PFSK-1 (cell line): ENCODE measurements at regions not wholly inside any gene's neighbourhood (a gene's known extent, or its start where the extent isn't known, plus 50 kb on each side); places are given as distances from the start of the nearest gene placed in this dataset.

ENCODE experiments used
- FOXP2 ChIP-seq: optimal IDR thresholded peaks from 2 replicates; pipeline ENCODE3; 2011; ENCODE audit warnings: borderline replicate concordance, control low read depth, inconsistent platforms; ENCODE audit not compliant: insufficient read depth; ENCODE audit errors: extremely low read length, extremely low read depth
- POLR2AphosphoS5 ChIP-seq: IDR thresholded peaks from 2 replicates; pipeline ENCODE4 v1.6.1; 2012; ENCODE audit warnings: low read depth, mild to moderate bottlenecking, control low read depth, low read length, moderate library complexity
- SIN3A ChIP-seq: IDR thresholded peaks from 2 replicates; pipeline ENCODE4 v1.6.1; 2012; ENCODE audit warnings: mild to moderate bottlenecking, low read length, moderate library complexity, borderline replicate concordance; ENCODE audit not compliant: insufficient read depth
- TAF1 ChIP-seq: IDR thresholded peaks from 2 replicates; pipeline ENCODE4 v1.6.1; 2012; ENCODE audit warnings: low read length, control low read depth, borderline replicate concordance; ENCODE audit not compliant: insufficient read depth
- TF ChIP-seq, protein P1 (sequence below), 2 experiments: IDR thresholded peaks; 2 replicates each; pipeline versions ENCODE4 v1.6.1 to v1.8.0; 2011 to 2012; ENCODE audit warnings: low read depth in 2 of 2, low read length in 2 of 2, control low read depth in 1 of 2, inconsistent platforms in 1 of 2, mild to moderate bottlenecking in 1 of 2, moderate library complexity in 1 of 2; ENCODE audit not compliant: insufficient read depth in 1 of 2

DNA sequence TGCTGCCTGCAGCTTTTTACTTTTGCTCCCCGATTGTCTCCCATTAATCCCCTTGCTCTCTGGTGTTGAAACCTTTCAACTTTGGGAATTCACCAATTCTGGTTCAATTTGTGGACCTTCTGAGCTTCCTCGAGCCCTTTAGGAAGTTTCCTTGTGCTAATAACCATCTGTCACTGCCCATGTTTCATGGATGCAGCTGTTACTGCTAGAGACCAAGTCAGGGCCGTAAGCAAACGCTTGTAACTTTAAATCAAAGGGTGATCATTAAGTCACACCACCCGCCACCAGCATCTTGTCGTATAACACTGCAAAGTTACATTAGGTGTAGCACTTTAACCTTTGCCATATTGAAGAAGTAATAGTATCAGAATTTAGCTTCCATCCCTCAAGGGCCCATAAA is 268.3 kb upstream of the SASH1 start:
- no peak for TF ChIP-seq FOXP2
- TF ChIP-seq SIN3A, result no peak
- TF ChIP-seq POLR2AphosphoS5, result no peak
- TF ChIP-seq, protein P1, sequence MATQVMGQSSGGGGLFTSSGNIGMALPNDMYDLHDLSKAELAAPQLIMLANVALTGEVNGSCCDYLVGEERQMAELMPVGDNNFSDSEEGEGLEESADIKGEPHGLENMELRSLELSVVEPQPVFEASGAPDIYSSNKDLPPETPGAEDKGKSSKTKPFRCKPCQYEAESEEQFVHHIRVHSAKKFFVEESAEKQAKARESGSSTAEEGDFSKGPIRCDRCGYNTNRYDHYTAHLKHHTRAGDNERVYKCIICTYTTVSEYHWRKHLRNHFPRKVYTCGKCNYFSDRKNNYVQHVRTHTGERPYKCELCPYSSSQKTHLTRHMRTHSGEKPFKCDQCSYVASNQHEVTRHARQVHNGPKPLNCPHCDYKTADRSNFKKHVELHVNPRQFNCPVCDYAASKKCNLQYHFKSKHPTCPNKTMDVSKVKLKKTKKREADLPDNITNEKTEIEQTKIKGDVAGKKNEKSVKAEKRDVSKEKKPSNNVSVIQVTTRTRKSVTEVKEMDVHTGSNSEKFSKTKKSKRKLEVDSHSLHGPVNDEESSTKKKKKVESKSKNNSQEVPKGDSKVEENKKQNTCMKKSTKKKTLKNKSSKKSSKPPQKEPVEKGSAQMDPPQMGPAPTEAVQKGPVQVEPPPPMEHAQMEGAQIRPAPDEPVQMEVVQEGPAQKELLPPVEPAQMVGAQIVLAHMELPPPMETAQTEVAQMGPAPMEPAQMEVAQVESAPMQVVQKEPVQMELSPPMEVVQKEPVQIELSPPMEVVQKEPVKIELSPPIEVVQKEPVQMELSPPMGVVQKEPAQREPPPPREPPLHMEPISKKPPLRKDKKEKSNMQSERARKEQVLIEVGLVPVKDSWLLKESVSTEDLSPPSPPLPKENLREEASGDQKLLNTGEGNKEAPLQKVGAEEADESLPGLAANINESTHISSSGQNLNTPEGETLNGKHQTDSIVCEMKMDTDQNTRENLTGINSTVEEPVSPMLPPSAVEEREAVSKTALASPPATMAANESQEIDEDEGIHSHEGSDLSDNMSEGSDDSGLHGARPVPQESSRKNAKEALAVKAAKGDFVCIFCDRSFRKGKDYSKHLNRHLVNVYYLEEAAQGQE (IDR thresholded peaks at IDR 0.05; ENCODE audit: insufficient read depth in 1 of 2, low read depth in 2 of 2, low read length in 2 of 2), result no peak
- TF ChIP-seq TAF1, result no peak

DNA sequence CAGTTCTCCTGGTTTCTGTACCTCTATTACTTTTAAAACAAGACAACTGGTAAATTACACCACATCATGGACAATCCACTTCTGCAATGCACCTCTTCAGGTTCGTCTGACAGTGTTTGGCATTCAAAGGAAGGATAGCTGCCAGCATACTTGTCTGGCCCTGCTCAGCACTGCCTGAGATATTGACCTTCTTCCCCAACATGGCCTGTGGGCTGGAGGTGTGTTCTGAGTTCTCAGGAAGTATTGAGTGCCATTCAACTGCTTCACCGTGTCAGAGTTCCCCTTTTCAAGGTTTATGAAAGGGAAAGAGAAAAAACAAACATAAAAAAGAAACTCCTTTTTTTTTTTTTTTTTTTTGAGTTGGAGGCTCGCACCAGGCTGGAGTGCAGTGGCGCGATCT is 267.9 kb upstream of the SASH1 start:
- TF ChIP-seq POLR2AphosphoS5 (no peak), FOXP2 (no peak), TAF1 (no peak), SIN3A (no peak)
- TF ChIP-seq, protein P1 (IDR thresholded peaks at IDR 0.05; ENCODE audit: insufficient read depth in 1 of 2, low read depth in 2 of 2, low read length in 2 of 2), result no peak

DNA sequence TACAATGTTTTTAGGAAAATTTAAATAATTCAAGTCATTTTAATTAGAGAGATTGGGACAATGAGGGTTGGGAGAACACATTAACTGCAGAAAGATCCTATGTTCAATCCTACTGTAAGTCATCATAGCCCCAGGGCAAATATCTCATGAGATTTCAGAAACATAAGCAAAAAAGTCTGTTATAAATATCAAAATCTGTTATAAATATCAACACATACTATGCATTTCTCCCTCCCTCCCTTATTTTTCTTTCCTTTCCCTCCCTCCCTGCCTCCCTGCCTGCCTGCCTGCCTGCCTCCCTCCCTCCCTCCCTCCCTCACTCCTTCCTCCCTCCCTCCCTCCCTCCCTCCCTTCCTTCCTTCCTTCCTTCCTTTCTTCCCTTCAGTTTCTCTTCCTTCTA is 267.3 kb upstream of the SASH1 start:
- no peak for TF ChIP-seq POLR2AphosphoS5
- no peak for TF ChIP-seq TAF1
- no peak for TF ChIP-seq SIN3A
- TF ChIP-seq, protein P1 (IDR thresholded peaks at IDR 0.05; ENCODE audit: insufficient read depth in 1 of 2, low read depth in 2 of 2, low read length in 2 of 2), result no peak
- no peak for TF ChIP-seq FOXP2

DNA sequence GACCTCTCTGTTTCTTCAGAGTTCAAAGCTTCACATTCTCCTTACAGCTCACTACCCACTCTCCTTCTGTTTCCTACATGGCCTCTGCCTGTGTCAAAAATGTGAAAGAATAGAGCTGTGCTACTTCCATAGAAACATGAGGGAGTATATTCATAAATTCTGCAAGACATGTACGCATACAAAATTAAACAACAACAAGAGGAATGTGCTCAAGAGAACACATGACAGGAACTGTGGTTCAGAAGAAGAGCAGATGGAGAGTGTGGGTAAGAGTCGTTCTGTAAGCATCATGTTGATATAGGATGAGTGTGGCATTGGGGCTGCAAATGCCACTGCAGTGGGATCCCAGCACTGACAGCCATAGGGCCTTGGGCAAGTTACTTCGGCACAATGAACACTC is 266.6 kb upstream of the SASH1 start:
- TF ChIP-seq FOXP2 (no peak), SIN3A (no peak), TAF1 (no peak)

DNA sequence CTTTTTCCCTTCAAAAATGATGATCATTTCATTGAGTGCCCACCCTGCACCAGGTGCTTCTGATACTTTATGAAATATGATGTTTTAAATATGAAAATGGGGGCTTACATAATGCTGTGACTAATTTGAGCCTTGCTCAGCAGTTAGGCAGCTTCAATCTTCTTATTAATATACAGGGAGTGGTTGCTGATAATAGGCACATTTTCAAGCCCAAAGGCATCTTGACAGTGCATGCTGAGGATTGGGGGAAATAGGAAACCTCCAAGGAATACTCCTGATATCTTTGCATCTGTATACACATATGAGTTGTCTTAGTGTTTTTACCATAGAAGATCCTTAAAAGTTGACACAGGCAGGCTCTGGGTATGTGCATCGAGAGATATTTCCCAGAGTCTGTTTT is 262.3 kb upstream of the SASH1 start:
- TF ChIP-seq FOXP2 (no peak), POLR2AphosphoS5 (no peak)
- TF ChIP-seq, protein P1 (IDR thresholded peaks at IDR 0.05; ENCODE audit: insufficient read depth in 1 of 2, low read depth in 2 of 2, low read length in 2 of 2), result no peak
